IMR-90 (cell line): ENCODE measurements at regions not wholly inside any gene's neighbourhood (a gene's known extent, or its start where the extent isn't known, plus 50 kb on each side); places are given as distances from the start of the nearest gene placed in this dataset.

Experiments used
- BHLHE40 ChIP-seq: fragments of 150-350 bp; IDR thresholded peaks from 2 replicates; pipeline ENCODE4 v1.6.1; 2016; ENCODE audit warnings: mild to moderate bottlenecking, low read depth, low read length
- CTCF ChIP-seq: conservative IDR thresholded peaks from 2 replicates; pipeline ENCODE4 v1.5.1; 2012; ENCODE audit warnings: mild to moderate bottlenecking, low read depth, low read length, improper control_type of control experiment
- ELK1 ChIP-seq: fragments of 150-350 bp; IDR thresholded peaks from 2 replicates; pipeline ENCODE4 v1.6.1; 2016; ENCODE audit warnings: low read depth, mild to moderate bottlenecking, low read length, moderate library complexity, borderline replicate concordance
- FOS ChIP-seq: fragments of 150-350 bp; IDR thresholded peaks from 2 replicates; pipeline ENCODE4 v1.6.1; 2016; ENCODE audit warnings: low read depth, low read length
- MAFK ChIP-seq: IDR thresholded peaks from 2 replicates; pipeline ENCODE4 v1.6.1; 2012; ENCODE audit warnings: low read depth, low read length, improper control_type of control experiment
- MAZ ChIP-seq: IDR thresholded peaks from 2 replicates; pipeline ENCODE4 v1.6.1; 2012; ENCODE audit warnings: low read depth, mild to moderate bottlenecking, low read length, improper control_type of control experiment, moderate library complexity, borderline replicate concordance
- POLR2A ChIP-seq: IDR thresholded peaks from 2 replicates; pipeline ENCODE4 v1.6.1; 2012; ENCODE audit warnings: mild to moderate bottlenecking, low read depth, low read length
- RAD21 ChIP-seq: IDR thresholded peaks from 2 replicates; pipeline ENCODE4 v1.6.1; 2012; ENCODE audit warnings: low read length, improper control_type of control experiment

DNA sequence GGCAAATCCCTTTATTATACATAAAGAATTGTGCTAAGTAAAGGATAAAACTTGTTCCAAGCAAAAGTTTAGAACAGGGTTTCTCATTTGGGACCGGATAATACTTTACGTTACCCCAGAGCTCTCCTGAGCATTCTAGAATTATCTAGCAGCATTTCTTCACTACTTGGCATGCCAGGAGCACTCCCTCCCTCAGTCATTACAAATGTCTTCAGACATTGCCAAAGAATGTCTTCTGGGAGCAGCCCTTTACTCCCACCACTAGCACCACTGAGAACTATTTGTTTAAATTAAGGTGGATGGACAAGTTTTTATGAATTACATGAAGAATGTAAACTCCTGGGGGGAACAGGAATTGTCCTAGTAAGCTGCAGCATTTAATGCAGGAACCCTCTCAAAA lies 516.4 kb downstream of the GBE1 start:
- TF ChIP-seq FOS (no peak), ELK1 (no peak), CTCF (no peak), MAFK (no peak), MAZ (no peak), BHLHE40 (no peak), RAD21 (no peak), POLR2A (no peak)
